HEK293 (cell line): ENCODE measurements at regions not wholly inside any gene's neighbourhood (a gene's known extent, or its start where the extent isn't known, plus 50 kb on each side); places are given as distances from the start of the nearest gene placed in this dataset.

Experiments used
- CTCF ChIA-PET: fragments of 350-600 bp; formaldehyde crosslinking; extraction: SDS; loops from one replicate; lab custom pipeline; 2021; ENCODE audit warnings: antibody characterized with exemption; lab: Yijun Ruan, JAX
- POLR2A ChIA-PET: fragments of 300-600 bp; formaldehyde crosslinking; extraction: SDS; loops from one replicate; lab custom pipeline; 2020; ENCODE audit warnings: antibody characterized with exemption, inconsistent platforms; lab: Yijun Ruan, JAX
- H3K27ac ChIP-seq: fragments of 200-500 bp; sonication (Bioruptor generic); 2 replicates; pipeline ENCODE4 v1.5.1; 2014; ENCODE audit warnings: low read depth, low read length, control low read depth, inconsistent platforms; ENCODE audit errors: extremely low read depth
- H3K36me3 ChIP-seq, 2 experiments: fragments of 200-500 bp in 1 of 2; sonication (Bioruptor generic) in 1 of 2; 1 replicate in 1 of 2; 2 replicates in 1 of 2; pipeline ENCODE4 v1.5.1; 2014 to 2017; ENCODE audit warnings: inconsistent platforms in 2 of 2, low read length in 2 of 2; ENCODE audit not compliant: control insufficient read depth in 2 of 2, insufficient read depth in 1 of 2
- H3K4me1 ChIP-seq: fragments of 200-500 bp; sonication (Bioruptor generic); 2 replicates; pipeline ENCODE4 v1.5.1; 2014; ENCODE audit warnings: mild to moderate bottlenecking, low read length, inconsistent platforms; ENCODE audit not compliant: control insufficient read depth, insufficient read depth
- H3K4me3 ChIP-seq: 2 replicates; pipeline ENCODE4 v1.5.1; 2011; ENCODE audit warnings: low read depth, mild to moderate bottlenecking, control low read depth, low read length, moderate library complexity
- H3K9me3 ChIP-seq: fragments of 200-500 bp; sonication (Bioruptor generic); 2 replicates; pipeline ENCODE4 v1.5.1; 2014; ENCODE audit warnings: low read depth, low read length, inconsistent platforms; ENCODE audit not compliant: control insufficient read depth, insufficient read depth
- GFI1B ChIP-seq: fragments of 450-650 bp; formaldehyde crosslinking; IDR thresholded peaks from 2 replicates; pipeline ENCODE4 v1.5.1; 2016; ENCODE audit warnings: missing biosample characterization, missing genetic modification characterization
- REPIN1 ChIP-seq: fragments of 450-650 bp; formaldehyde crosslinking; IDR thresholded peaks from 2 replicates; pipeline ENCODE4 v1.5.1; 2017; ENCODE audit warnings: missing biosample characterization, missing genetic modification characterization, low read depth
- SP3 ChIP-seq: fragments of 450-650 bp; formaldehyde crosslinking; IDR thresholded peaks from 2 replicates; pipeline ENCODE4 v1.5.1; 2016; ENCODE audit warnings: missing biosample characterization, missing genetic modification characterization
- SP7 ChIP-seq: fragments of 450-650 bp; formaldehyde crosslinking; IDR thresholded peaks from 2 replicates; pipeline ENCODE4 v1.5.1; 2016; ENCODE audit warnings: missing biosample characterization, missing genetic modification characterization
- ZFP3 ChIP-seq: fragments of 450-650 bp; formaldehyde crosslinking; IDR thresholded peaks from 2 replicates; pipeline ENCODE4 v1.5.1; 2016; ENCODE audit warnings: low read depth, missing biosample characterization, missing genetic modification characterization
- ZNF112 ChIP-seq: fragments of 450-650 bp; formaldehyde crosslinking; IDR thresholded peaks from 2 replicates; pipeline ENCODE4 v1.5.0; 2017; ENCODE audit warnings: missing biosample characterization, missing genetic modification characterization
- ZNF19 ChIP-seq: fragments of 450-650 bp; formaldehyde crosslinking; IDR thresholded peaks from 2 replicates; pipeline ENCODE4; 2016; ENCODE audit warnings: missing biosample characterization, missing genetic modification characterization, low read depth
- ZNF223 ChIP-seq: fragments of 450-650 bp; formaldehyde crosslinking; IDR thresholded peaks from 2 replicates; pipeline ENCODE4 v1.5.1; 2016; ENCODE audit warnings: missing biosample characterization, missing genetic modification characterization
- ZNF292 ChIP-seq: fragments of 450-650 bp; formaldehyde crosslinking; IDR thresholded peaks from 2 replicates; pipeline ENCODE4 v1.5.1; 2016; ENCODE audit warnings: low read depth, missing biosample characterization, missing genetic modification characterization, borderline replicate concordance
- ZNF335 ChIP-seq: fragments of 450-650 bp; formaldehyde crosslinking; conservative IDR thresholded peaks from 2 replicates; pipeline ENCODE4 v1.5.1; 2016; ENCODE audit warnings: missing biosample characterization, missing genetic modification characterization
- ZNF354C ChIP-seq: fragments of 450-650 bp; formaldehyde crosslinking; IDR thresholded peaks from 2 replicates; pipeline ENCODE4 v1.5.1; 2016; ENCODE audit warnings: missing biosample characterization, missing genetic modification characterization, low read depth, borderline replicate concordance
- ZNF558 ChIP-seq: fragments of 450-650 bp; formaldehyde crosslinking; IDR thresholded peaks from 2 replicates; pipeline ENCODE4 v1.5.1; 2016; ENCODE audit warnings: missing biosample characterization, missing genetic modification characterization
- ZNF600 ChIP-seq: fragments of 450-650 bp; formaldehyde crosslinking; IDR thresholded peaks from 2 replicates; pipeline ENCODE4 v1.5.1; 2016; ENCODE audit warnings: missing biosample characterization, missing genetic modification characterization
- ZNF785 ChIP-seq: fragments of 450-650 bp; formaldehyde crosslinking; IDR thresholded peaks from 2 replicates; pipeline ENCODE4 v1.5.1; 2016; ENCODE audit warnings: missing biosample characterization, missing genetic modification characterization
- ZSCAN30 ChIP-seq: fragments of 450-650 bp; IDR thresholded peaks from 2 replicates; pipeline ENCODE4 v1.5.1; 2018; ENCODE audit warnings: missing biosample characterization, mild to moderate bottlenecking, missing genetic modification characterization, moderate library complexity
- TF ChIP-seq, protein P1 (sequence below): fragments of 450-650 bp; formaldehyde crosslinking; IDR thresholded peaks from 2 replicates; pipeline ENCODE4 v1.5.1; 2017; ENCODE audit warnings: missing biosample characterization, missing genetic modification characterization
- TF ChIP-seq, protein P2 (sequence below): fragments of 450-650 bp; formaldehyde crosslinking; IDR thresholded peaks from 2 replicates; pipeline ENCODE4 v1.5.1; 2016; ENCODE audit warnings: missing biosample characterization, missing genetic modification characterization
- TF ChIP-seq, protein P3 (sequence below): sonication (generic); formaldehyde crosslinking; IDR thresholded peaks from 2 replicates; pipeline ENCODE4 v1.8.1; 2022; ENCODE audit warnings: mild to moderate bottlenecking, moderate library complexity, missing genetic modification reagents
- TF ChIP-seq, protein P4 (sequence below): fragments of 450-650 bp; IDR thresholded peaks from 2 replicates; pipeline ENCODE4 v1.5.1; 2018; ENCODE audit warnings: missing biosample characterization, missing genetic modification characterization
- TF ChIP-seq, protein P5 (sequence below): fragments of 450-650 bp; formaldehyde crosslinking; IDR thresholded peaks from 2 replicates; pipeline ENCODE4 v1.5.1; 2016; ENCODE audit warnings: missing biosample characterization, missing genetic modification characterization
- TF ChIP-seq, protein P6 (sequence below): fragments of 450-650 bp; formaldehyde crosslinking; IDR thresholded peaks from 2 replicates; pipeline ENCODE4 v1.5.1; 2016; ENCODE audit warnings: missing biosample characterization, missing genetic modification characterization, low read depth

DNA sequence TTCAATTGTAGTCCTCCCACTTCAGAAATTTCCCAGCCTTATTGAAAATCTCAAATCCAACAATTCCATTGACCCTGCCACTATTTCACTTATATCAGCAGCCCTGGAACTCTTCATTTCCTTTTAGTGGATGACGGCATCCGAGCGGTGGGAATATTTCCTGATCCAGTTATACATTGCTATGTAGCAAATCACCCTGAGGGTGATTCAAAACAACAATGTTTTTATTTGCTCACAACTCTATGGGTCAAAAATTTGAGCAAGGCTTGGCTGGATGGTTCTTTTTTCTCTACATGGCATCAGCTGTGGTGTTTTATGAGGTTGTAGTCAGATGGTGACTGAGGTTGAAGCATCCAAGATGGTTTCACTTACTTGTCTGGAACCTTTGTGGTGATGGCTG is 70.5 kb downstream of the CHST2 start:
- Histone ChIP-seq H3K4me3 (no peak overlapping the region), H3K27ac (no peak overlapping the region), H3K4me1 (no peaks in the 10 kb centered on the region), H3K36me3 (no peaks in the 10 kb centered on the region), H3K9me3 (no peaks in the 10 kb centered on the region)
- ChIA-PET POLR2A (no interaction called here), CTCF (no interaction called here)
- TF ChIP-seq, protein P1, sequence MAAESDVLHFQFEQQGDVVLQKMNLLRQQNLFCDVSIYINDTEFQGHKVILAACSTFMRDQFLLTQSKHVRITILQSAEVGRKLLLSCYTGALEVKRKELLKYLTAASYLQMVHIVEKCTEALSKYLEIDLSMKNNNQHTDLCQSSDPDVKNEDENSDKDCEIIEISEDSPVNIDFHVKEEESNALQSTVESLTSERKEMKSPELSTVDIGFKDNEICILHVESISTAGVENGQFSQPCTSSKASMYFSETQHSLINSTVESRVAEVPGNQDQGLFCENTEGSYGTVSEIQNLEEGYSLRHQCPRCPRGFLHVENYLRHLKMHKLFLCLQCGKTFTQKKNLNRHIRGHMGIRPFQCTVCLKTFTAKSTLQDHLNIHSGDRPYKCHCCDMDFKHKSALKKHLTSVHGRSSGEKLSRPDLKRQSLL (tag by site-specific recombination), result no peak
- TF ChIP-seq, protein P2, sequence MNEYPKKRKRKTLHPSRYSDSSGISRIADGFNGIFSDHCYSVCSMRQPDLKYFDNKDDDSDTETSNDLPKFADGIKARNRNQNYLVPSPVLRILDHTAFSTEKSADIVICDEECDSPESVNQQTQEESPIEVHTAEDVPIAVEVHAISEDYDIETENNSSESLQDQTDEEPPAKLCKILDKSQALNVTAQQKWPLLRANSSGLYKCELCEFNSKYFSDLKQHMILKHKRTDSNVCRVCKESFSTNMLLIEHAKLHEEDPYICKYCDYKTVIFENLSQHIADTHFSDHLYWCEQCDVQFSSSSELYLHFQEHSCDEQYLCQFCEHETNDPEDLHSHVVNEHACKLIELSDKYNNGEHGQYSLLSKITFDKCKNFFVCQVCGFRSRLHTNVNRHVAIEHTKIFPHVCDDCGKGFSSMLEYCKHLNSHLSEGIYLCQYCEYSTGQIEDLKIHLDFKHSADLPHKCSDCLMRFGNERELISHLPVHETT (tag by site-specific recombination), result no peak
- no peak for TF ChIP-seq ZNF335
- TF ChIP-seq, protein P3, sequence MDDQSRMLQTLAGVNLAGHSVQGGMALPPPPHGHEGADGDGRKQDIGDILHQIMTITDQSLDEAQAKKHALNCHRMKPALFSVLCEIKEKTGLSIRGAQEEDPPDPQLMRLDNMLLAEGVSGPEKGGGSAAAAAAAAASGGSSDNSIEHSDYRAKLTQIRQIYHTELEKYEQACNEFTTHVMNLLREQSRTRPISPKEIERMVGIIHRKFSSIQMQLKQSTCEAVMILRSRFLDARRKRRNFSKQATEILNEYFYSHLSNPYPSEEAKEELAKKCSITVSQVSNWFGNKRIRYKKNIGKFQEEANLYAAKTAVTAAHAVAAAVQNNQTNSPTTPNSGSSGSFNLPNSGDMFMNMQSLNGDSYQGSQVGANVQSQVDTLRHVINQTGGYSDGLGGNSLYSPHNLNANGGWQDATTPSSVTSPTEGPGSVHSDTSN (CRISPR knock-in tag), result no peak
- no peak for TF ChIP-seq ZNF785 (tag by site-specific recombination)
- no peak for TF ChIP-seq ZNF223
- TF ChIP-seq, protein P4, sequence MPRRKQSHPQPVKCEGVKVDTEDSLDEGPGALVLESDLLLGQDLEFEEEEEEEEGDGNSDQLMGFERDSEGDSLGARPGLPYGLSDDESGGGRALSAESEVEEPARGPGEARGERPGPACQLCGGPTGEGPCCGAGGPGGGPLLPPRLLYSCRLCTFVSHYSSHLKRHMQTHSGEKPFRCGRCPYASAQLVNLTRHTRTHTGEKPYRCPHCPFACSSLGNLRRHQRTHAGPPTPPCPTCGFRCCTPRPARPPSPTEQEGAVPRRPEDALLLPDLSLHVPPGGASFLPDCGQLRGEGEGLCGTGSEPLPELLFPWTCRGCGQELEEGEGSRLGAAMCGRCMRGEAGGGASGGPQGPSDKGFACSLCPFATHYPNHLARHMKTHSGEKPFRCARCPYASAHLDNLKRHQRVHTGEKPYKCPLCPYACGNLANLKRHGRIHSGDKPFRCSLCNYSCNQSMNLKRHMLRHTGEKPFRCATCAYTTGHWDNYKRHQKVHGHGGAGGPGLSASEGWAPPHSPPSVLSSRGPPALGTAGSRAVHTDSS (tag by site-specific recombination), result no peak
- TF ChIP-seq ZNF292 (tag by site-specific recombination), result no peak
- no peak for TF ChIP-seq ZSCAN30 (tag by site-specific recombination)
- no peak for TF ChIP-seq ZFP3
- TF ChIP-seq ZNF354C (tag by site-specific recombination), result no peak
- TF ChIP-seq, protein P5, sequence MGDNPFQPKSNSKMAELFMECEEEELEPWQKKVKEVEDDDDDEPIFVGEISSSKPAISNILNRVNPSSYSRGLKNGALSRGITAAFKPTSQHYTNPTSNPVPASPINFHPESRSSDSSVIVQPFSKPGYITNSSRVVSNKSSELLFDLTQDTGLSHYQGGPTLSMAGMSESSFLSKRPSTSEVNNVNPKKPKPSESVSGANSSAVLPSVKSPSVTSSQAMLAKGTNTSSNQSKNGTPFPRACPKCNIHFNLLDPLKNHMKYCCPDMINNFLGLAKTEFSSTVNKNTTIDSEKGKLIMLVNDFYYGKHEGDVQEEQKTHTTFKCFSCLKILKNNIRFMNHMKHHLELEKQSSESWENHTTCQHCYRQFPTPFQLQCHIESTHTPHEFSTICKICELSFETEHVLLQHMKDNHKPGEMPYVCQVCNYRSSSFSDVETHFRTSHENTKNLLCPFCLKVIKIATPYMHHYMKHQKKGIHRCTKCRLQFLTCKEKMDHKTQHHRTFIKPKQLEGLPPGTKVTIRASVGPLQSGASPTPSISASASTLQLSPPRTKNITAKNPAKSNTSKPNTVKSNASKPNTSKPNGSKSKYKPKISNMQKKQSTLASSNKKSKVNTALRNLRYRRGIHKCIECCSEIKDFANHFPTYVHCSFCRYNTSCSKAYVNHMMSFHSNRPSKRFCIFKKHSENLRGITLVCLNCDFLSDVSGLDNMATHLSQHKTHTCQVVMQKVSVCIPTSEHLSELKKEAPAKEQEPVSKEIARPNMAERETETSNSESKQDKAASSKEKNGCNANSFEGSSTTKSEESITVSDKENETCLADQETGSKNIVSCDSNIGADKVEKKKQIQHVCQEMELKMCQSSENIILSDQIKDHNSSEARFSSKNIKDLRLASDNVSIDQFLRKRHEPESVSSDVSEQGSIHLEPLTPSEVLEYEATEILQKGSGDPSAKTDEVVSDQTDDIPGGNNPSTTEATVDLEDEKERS (tag by site-specific recombination), result no peak
- no peak for TF ChIP-seq SP7 (tag by site-specific recombination)
- no peak for TF ChIP-seq REPIN1 (tag by site-specific recombination)

DNA sequence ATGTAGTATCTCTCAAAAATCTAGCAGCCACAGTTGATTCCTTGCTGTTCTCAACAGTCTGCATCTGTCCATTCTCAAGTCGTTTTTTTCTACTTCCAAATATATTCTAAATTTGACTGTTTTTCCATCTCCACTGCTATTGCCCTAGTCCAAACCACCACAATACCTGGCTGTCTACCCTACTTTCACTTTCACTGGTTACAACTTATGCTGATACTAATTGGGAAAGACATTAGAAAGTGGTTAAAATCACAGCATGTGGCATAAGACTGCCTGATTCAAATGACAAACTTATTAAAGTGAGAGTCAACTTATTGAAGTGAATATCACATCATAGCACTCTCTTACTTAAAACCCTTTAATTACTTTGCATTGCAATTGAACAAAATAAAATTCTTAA is 72.6 kb downstream of the CHST2 start:
- Histone ChIP-seq H3K27ac (no peak overlapping the region), H3K9me3 (no peaks in the 10 kb centered on the region), H3K4me1 (no peaks in the 10 kb centered on the region), H3K4me3 (no peak overlapping the region), H3K36me3 (no peaks in the 10 kb centered on the region)
- ChIA-PET CTCF (no interaction called here), POLR2A (no interaction called here)
- TF ChIP-seq ZNF19 (tag by site-specific recombination) (no peak), GFI1B (tag by site-specific recombination) (no peak), ZNF600 (tag by site-specific recombination) (no peak), ZNF558 (tag by site-specific recombination) (no peak), ZNF112 (tag by site-specific recombination) (no peak), SP3 (tag by site-specific recombination) (no peak)
- TF ChIP-seq, protein P6, sequence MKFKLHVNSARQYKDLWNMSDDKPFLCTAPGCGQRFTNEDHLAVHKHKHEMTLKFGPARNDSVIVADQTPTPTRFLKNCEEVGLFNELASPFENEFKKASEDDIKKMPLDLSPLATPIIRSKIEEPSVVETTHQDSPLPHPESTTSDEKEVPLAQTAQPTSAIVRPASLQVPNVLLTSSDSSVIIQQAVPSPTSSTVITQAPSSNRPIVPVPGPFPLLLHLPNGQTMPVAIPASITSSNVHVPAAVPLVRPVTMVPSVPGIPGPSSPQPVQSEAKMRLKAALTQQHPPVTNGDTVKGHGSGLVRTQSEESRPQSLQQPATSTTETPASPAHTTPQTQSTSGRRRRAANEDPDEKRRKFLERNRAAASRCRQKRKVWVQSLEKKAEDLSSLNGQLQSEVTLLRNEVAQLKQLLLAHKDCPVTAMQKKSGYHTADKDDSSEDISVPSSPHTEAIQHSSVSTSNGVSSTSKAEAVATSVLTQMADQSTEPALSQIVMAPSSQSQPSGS (tag by site-specific recombination), result no peak
- TF ChIP-seq, protein P5 (tag by site-specific recombination), result no peak
